Neural progenitor cell (in vitro differentiated cells): ENCODE measurements at regions not wholly inside any gene's neighbourhood (a gene's known extent, or its start where the extent isn't known, plus 50 kb on each side); places are given as distances from the start of the nearest gene placed in this dataset.

ENCODE experiments used
- DNase-seq: peaks from one replicate; pipeline ENCODE4 v3.0.0-alpha.2; 2016; ENCODE audit warnings: low spot score
- H2AFZ ChIP-seq: fragments of 200-600 bp; sonication (generic); replicated peaks from 2 replicates; pipeline ENCODE4 v1.6.1; 2016; ENCODE audit warnings: antibody characterized with exemption
- H3F3A ChIP-seq: fragments of 200-600 bp; sonication (generic); 2 replicates; pipeline ENCODE4 v1.6.1; 2016; ENCODE audit warnings: antibody characterized with exemption, low read depth
- H3K27ac ChIP-seq: fragments of 200-600 bp; sonication (generic); 2 replicates; pipeline ENCODE4 v1.5.1; 2016; ENCODE audit warnings: mild to moderate bottlenecking
- H3K27me3 ChIP-seq: fragments of 200-600 bp; sonication (generic); 2 replicates; pipeline ENCODE4 v1.6.1; 2016; ENCODE audit warnings: mild to moderate bottlenecking, moderate library complexity
- H3K36me3 ChIP-seq: fragments of 200-600 bp; sonication (generic); 2 replicates; pipeline ENCODE4 v1.5.1; 2016
- H3K4me1 ChIP-seq: fragments of 200-600 bp; sonication (generic); 2 replicates; pipeline ENCODE4 v1.6.1; 2016; ENCODE audit warnings: mixed run types
- H3K4me2 ChIP-seq: fragments of 200-600 bp; sonication (generic); 2 replicates; pipeline ENCODE4 v1.6.1; 2016
- H3K4me3 ChIP-seq: fragments of 200-600 bp; sonication (generic); 2 replicates; pipeline ENCODE4 v1.5.1; 2016
- H3K79me2 ChIP-seq: fragments of 200-600 bp; sonication (generic); 2 replicates; pipeline ENCODE4 v1.6.1; 2016; ENCODE audit warnings: low read depth
- H3K9ac ChIP-seq: fragments of 200-600 bp; sonication (generic); 2 replicates; pipeline ENCODE4 v1.6.1; 2016
- H3K9me3 ChIP-seq: fragments of 200-600 bp; sonication (generic); 2 replicates; pipeline ENCODE4 v1.5.1; 2016; ENCODE audit warnings: low read depth
- H4K20me1 ChIP-seq: fragments of 200-600 bp; sonication (generic); 2 replicates; pipeline ENCODE4 v1.6.1; 2016; ENCODE audit warnings: low read depth
- H3K27ac Mint-ChIP-seq: 3 replicates; pipeline ENCODE4 v1.8.0; 2021; ENCODE audit warnings: mixed read lengths
- H3K27me3 Mint-ChIP-seq: 2 replicates; pipeline ENCODE4 v1.8.0; 2022; ENCODE audit warnings: low read depth, mild to moderate bottlenecking, inconsistent platforms, moderate library complexity, mixed read lengths; ENCODE audit not compliant: insufficient read depth
- H3K36me3 Mint-ChIP-seq: 3 replicates; pipeline ENCODE4 v1.8.0; 2021; ENCODE audit warnings: mixed read lengths
- H3K4me1 Mint-ChIP-seq: 3 replicates; pipeline ENCODE4 v1.8.0; 2021; ENCODE audit warnings: mixed read lengths
- H3K4me3 Mint-ChIP-seq: 3 replicates; pipeline ENCODE4 v1.8.0; 2021; ENCODE audit warnings: mild to moderate bottlenecking, moderate library complexity, mixed read lengths
- H3K9me3 Mint-ChIP-seq: 3 replicates; pipeline ENCODE4 v1.8.0; 2020; ENCODE audit warnings: mixed read lengths
- EZH2 ChIP-seq: fragments of 200-600 bp; sonication (generic); IDR thresholded peaks from 2 replicates; pipeline ENCODE4 v1.6.1; 2017; ENCODE audit warnings: antibody characterized with exemption, mild to moderate bottlenecking, moderate library complexity
- EZH2phosphoT487 ChIP-seq: fragments of 200-600 bp; sonication (generic); IDR thresholded peaks from 2 replicates; pipeline ENCODE4 v1.6.1; 2017; ENCODE audit warnings: antibody characterized with exemption
- TF ChIP-seq, protein P1 (sequence below): fragments of 200-600 bp; sonication (generic); IDR thresholded peaks from 2 replicates; pipeline ENCODE4 v1.5.1; 2017; ENCODE audit warnings: antibody characterized with exemption, mild to moderate bottlenecking

DNA sequence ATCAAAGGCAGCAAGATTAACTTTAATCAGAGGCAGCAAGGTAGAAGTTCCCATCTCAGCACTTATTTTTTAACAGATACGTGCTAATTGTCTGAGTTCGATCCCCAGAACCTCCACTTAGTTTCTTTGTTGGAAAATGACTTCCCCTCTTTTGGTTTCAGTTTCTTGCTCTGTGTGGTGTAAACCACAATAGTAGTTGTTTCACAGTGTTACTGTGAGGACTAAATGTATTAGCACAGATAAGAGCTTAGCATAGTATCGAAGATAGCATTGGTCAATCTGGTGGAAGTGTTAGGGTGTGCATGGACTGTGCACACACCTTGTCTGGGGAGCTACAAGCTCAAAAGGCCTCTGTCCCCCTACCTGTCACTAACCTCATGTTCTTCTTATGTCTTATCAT, 988.3 kb upstream of the GYPC start:
- Histone ChIP-seq H3K9ac (no peak overlapping the region), H3K4me1 (no peaks in the 10 kb centered on the region), H3K79me2 (no peaks in the 10 kb centered on the region), H3K36me3 (no peaks in the 10 kb centered on the region), H4K20me1 (no peaks in the 10 kb centered on the region), H3K27me3 (no peaks in the 10 kb centered on the region), H3K4me2 (no peak overlapping the region), H3K9me3 (no peaks in the 10 kb centered on the region), H3K4me3 (no peak overlapping the region), H2AFZ (no peak overlapping the region), H3F3A (no peaks in the 10 kb centered on the region), H3K27ac (no peak overlapping the region)
- Mint-ChIP-seq H3K4me3 (no peak overlapping the region), H3K4me1 (no peaks in the 10 kb centered on the region), H3K9me3 (no peaks in the 10 kb centered on the region), H3K36me3 (no peaks in the 10 kb centered on the region), H3K27ac (no peak overlapping the region), H3K27me3 (no peaks in the 10 kb centered on the region)
- DNase-seq: no peak
- TF ChIP-seq EZH2: no peak
- no peak for TF ChIP-seq EZH2phosphoT487
- TF ChIP-seq, protein P1, sequence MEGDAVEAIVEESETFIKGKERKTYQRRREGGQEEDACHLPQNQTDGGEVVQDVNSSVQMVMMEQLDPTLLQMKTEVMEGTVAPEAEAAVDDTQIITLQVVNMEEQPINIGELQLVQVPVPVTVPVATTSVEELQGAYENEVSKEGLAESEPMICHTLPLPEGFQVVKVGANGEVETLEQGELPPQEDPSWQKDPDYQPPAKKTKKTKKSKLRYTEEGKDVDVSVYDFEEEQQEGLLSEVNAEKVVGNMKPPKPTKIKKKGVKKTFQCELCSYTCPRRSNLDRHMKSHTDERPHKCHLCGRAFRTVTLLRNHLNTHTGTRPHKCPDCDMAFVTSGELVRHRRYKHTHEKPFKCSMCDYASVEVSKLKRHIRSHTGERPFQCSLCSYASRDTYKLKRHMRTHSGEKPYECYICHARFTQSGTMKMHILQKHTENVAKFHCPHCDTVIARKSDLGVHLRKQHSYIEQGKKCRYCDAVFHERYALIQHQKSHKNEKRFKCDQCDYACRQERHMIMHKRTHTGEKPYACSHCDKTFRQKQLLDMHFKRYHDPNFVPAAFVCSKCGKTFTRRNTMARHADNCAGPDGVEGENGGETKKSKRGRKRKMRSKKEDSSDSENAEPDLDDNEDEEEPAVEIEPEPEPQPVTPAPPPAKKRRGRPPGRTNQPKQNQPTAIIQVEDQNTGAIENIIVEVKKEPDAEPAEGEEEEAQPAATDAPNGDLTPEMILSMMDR: no peak

DNA sequence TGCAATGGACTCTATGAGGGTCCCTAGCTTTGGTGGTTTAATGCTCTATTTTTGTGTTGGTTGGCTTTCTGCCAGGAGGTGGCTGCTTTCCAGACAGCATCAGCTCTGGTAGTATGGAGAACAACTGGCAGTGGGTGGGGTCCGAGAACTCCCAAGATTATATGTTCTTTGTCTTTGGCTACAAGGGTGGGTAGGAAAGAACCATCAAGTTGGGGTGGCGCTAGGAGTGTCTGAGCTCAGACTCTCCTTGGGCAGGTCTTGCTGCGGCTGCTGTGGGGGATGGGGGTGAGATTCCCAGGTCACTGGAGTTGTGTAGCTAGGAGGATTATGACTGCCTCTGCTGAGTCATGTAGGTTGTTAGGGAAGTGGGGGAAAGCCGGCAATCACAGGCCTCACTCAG, 976.1 kb upstream of the GYPC start:
- no peak overlapping the region for H3K27ac Mint-ChIP-seq

DNA sequence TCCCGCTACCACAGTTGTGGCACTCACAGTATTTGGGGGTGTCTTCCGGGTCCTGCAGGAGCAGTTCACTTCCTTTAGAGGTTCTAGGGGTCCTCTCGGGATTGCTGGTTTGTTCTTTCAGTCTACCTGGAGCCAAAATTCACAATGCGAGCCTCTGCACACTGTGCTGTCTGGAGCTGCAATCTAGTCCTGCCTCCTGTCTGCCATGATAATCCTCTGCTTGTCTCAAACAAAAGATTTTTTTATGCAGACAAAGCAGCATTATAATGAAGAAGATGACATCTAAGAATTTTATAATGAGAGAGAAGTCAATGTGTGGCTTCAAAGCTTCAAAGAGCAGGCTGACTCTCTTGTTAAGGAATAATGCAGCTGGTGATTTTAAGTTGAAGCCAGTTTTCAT, 975.1 kb upstream of the GYPC start:
- DNase-seq: no peak
- Mint-ChIP-seq H3K36me3 (no peaks in the 10 kb centered on the region), H3K4me1 (peaks cover 8% of the 10 kb centered on the region), H3K27ac (no peak overlapping the region), H3K9me3 (peaks cover 2% of the 10 kb centered on the region), H3K27me3 (peaks cover 3% of the 10 kb centered on the region), H3K4me3 (no peak overlapping the region)
- no peaks in the 10 kb centered on the region for H3F3A ChIP-seq
- H2AFZ ChIP-seq: peak overlapping the region; percentile 42
- no peaks in the 10 kb centered on the region for H4K20me1 ChIP-seq
- no peak for TF ChIP-seq EZH2phosphoT487
- TF ChIP-seq, protein P1: no peak
- TF ChIP-seq EZH2: no peak
- no peak overlapping the region for H3K4me3 ChIP-seq
- no peaks in the 10 kb centered on the region for H3K9me3 ChIP-seq
- no peak overlapping the region for H3K4me2 ChIP-seq
- no peaks in the 10 kb centered on the region for H3K79me2 ChIP-seq
- no peak overlapping the region for H3K27ac ChIP-seq
- H3K36me3 ChIP-seq: no peaks in the 10 kb centered on the region
- H3K4me1 ChIP-seq: peaks cover 10% of the 10 kb centered on the region
- no peaks in the 10 kb centered on the region for H3K27me3 ChIP-seq
- H3K9ac ChIP-seq: no peak overlapping the region

More for the DNA sequence above, 976.1 kb upstream of the GYPC start:
- H3K9me3 Mint-ChIP-seq: peaks cover 2% of the 10 kb centered on the region
- Histone ChIP-seq H2AFZ (no peak overlapping the region), H3K36me3 (no peaks in the 10 kb centered on the region), H3K4me3 (no peak overlapping the region), H3K79me2 (no peaks in the 10 kb centered on the region), H4K20me1 (no peaks in the 10 kb centered on the region), H3K4me1 (peaks cover 6% of the 10 kb centered on the region), H3K9ac (no peak overlapping the region), H3K9me3 (no peaks in the 10 kb centered on the region), H3K27ac (no peak overlapping the region), H3K27me3 (no peaks in the 10 kb centered on the region), H3F3A (no peaks in the 10 kb centered on the region), H3K4me2 (no peak overlapping the region)
- H3K27me3 Mint-ChIP-seq: peaks cover 3% of the 10 kb centered on the region
- H3K4me1 Mint-ChIP-seq: peaks cover 8% of the 10 kb centered on the region
- DNase-seq: no peak
- H3K4me3 Mint-ChIP-seq: no peak overlapping the region
- no peaks in the 10 kb centered on the region for H3K36me3 Mint-ChIP-seq
- TF ChIP-seq EZH2phosphoT487 (no peak), EZH2 (no peak)
- TF ChIP-seq, protein P1: no peak
